ENCODE measurements at regions not wholly inside any gene's neighbourhood (a gene's known extent, or its start where the extent isn't known, plus 50 kb on each side); places are given as distances from the start of the nearest gene placed in this dataset.

GRCh38 chr4:158997660-158998349 lies 105.1 kb upstream of the RAPGEF2 start:
- no peaks in the 10 kb centered on the region for H3K36me3 Mint-ChIP-seq (ENCODE audit: unreplicated experiment)
- TF ChIP-seq CTCF (IDR thresholded peaks at IDR 0.05), result no peak
- H3K4me1 Mint-ChIP-seq (ENCODE audit: unreplicated experiment), result peaks cover 15% of the 10 kb centered on the region
- peak overlapping the region; percentile 50 for H3K27ac Mint-ChIP-seq (ENCODE audit: unreplicated experiment)
- H3K9me3 Mint-ChIP-seq (ENCODE audit: unreplicated experiment), result peaks cover 4% of the 10 kb centered on the region
- peaks cover 8% of the 10 kb centered on the region for H3K27me3 Mint-ChIP-seq (ENCODE audit: unreplicated experiment)
- no peak overlapping the region for H3K4me3 Mint-ChIP-seq (ENCODE audit: unreplicated experiment)
- no peak for DNase-seq (ENCODE audit: extremely low spot score, unreplicated experiment)

GRCh38 chr4:158998624-158999023 lies 104.3 kb upstream of the RAPGEF2 start:
- Mint-ChIP-seq H3K27me3 (ENCODE audit: unreplicated experiment) (peaks cover 8% of the 10 kb centered on the region), H3K9me3 (ENCODE audit: unreplicated experiment) (peaks cover 4% of the 10 kb centered on the region), H3K4me1 (ENCODE audit: unreplicated experiment) (peaks cover 22% of the 10 kb centered on the region), H3K27ac (ENCODE audit: unreplicated experiment) (no peak overlapping the region), H3K36me3 (ENCODE audit: unreplicated experiment) (no peaks in the 10 kb centered on the region), H3K4me3 (ENCODE audit: unreplicated experiment) (no peak overlapping the region)
- no peak for DNase-seq (ENCODE audit: extremely low spot score, unreplicated experiment)
- no peak for TF ChIP-seq CTCF (IDR thresholded peaks at IDR 0.05)

GRCh38 chr4:158999166-158999682 lies 103.7 kb upstream of the RAPGEF2 start:
- no peak for DNase-seq (ENCODE audit: extremely low spot score, unreplicated experiment)
- no peak for TF ChIP-seq CTCF (IDR thresholded peaks at IDR 0.05)
- Mint-ChIP-seq H3K4me3 (ENCODE audit: unreplicated experiment) (no peak overlapping the region), H3K36me3 (ENCODE audit: unreplicated experiment) (no peaks in the 10 kb centered on the region), H3K4me1 (ENCODE audit: unreplicated experiment) (peaks cover 24% of the 10 kb centered on the region), H3K9me3 (ENCODE audit: unreplicated experiment) (peaks cover 4% of the 10 kb centered on the region), H3K27me3 (ENCODE audit: unreplicated experiment) (peaks cover 3% of the 10 kb centered on the region), H3K27ac (ENCODE audit: unreplicated experiment) (no peak overlapping the region)

- Mint-ChIP-seq H3K4me3 (ENCODE audit: unreplicated experiment) (no peak overlapping the region), H3K4me1 (ENCODE audit: unreplicated experiment) (peaks cover 24% of the 10 kb centered on the region), H3K27me3 (ENCODE audit: unreplicated experiment) (no peaks in the 10 kb centered on the region), H3K36me3 (ENCODE audit: unreplicated experiment) (no peaks in the 10 kb centered on the region), H3K9me3 (ENCODE audit: unreplicated experiment) (peaks cover 4% of the 10 kb centered on the region), H3K27ac (ENCODE audit: unreplicated experiment) (no peak overlapping the region)
- no peak for TF ChIP-seq CTCF (IDR thresholded peaks at IDR 0.05)
- no peak for DNase-seq (ENCODE audit: extremely low spot score, unreplicated experiment)
These were observed 103.0 kb upstream of the RAPGEF2 start for GRCh38 chr4:158999849-159000248.

GRCh38 chr4:159002950-159003349 lies 99.9 kb upstream of the RAPGEF2 start:
- Mint-ChIP-seq H3K27me3 (ENCODE audit: unreplicated experiment) (no peaks in the 10 kb centered on the region), H3K27ac (ENCODE audit: unreplicated experiment) (no peak overlapping the region), H3K36me3 (ENCODE audit: unreplicated experiment) (no peaks in the 10 kb centered on the region), H3K9me3 (ENCODE audit: unreplicated experiment) (peaks cover 4% of the 10 kb centered on the region), H3K4me3 (ENCODE audit: unreplicated experiment) (no peak overlapping the region), H3K4me1 (ENCODE audit: unreplicated experiment) (peaks cover 13% of the 10 kb centered on the region)
- no peak for DNase-seq (ENCODE audit: extremely low spot score, unreplicated experiment)
- TF ChIP-seq CTCF (IDR thresholded peaks at IDR 0.05), result no peak

Data from osteocyte (in vitro differentiated cells).